Ovary (tissue), 7 donors: ENCODE measurements at regions not wholly inside any gene's neighbourhood (a gene's known extent, or its start where the extent isn't known, plus 50 kb on each side); places are given as distances from the start of the nearest gene placed in this dataset.
A peak's percentile ranks its signal among the peaks of the same experiment; 100 is the strongest.

Source experiments
- DNase-seq, 5 donors: peaks; one replicate each; pipeline ENCODE4 v3.0.0-alpha.2; 2019 to 2020
- H3K27ac ChIP-seq, 2 donors: fragments of 200-600 bp; one replicate each; pipeline versions ENCODE4 v1.5.1 to v1.8.0; 2019 to 2022
- H3K27me3 ChIP-seq: fragments of 200-600 bp; one replicate; pipeline ENCODE4 v1.8.0; 2022
- H3K36me3 ChIP-seq: fragments of 200-600 bp; sonication (generic); one replicate; pipeline ENCODE4 v1.5.1; 2019
- H3K4me1 ChIP-seq: one replicate; pipeline ENCODE4 v1.8.1; 2013; ENCODE audit warnings: mild to moderate bottlenecking, moderate library complexity; ENCODE audit not compliant: insufficient read depth
- H3K4me3 ChIP-seq: fragments of 200-600 bp; sonication (generic); one replicate; pipeline ENCODE4 v1.5.1; 2017
- H3K9me3 ChIP-seq, 2 donors: fragments of 200-600 bp in 1 of 2; sonication (generic) in 1 of 2; one replicate each; pipeline versions ENCODE4 v1.5.1 to v1.8.1; 2013 to 2019; ENCODE audit warnings: mild to moderate bottlenecking in 1 of 2, moderate library complexity in 1 of 2
- CTCF ChIP-seq, 3 donors: fragments of 450-650 bp in 2 of 3; fragments of 200-600 bp in 1 of 3; IDR thresholded peaks; one replicate each; pipeline versions ENCODE4 v1.5.1 to v1.8.0; 2016 to 2022; ENCODE audit warnings: antibody characterized with exemption in 3 of 3, mild to moderate bottlenecking in 1 of 3
- EP300 ChIP-seq: sonication (generic); formaldehyde crosslinking; IDR thresholded peaks from one replicate; pipeline ENCODE4 v1.6.1; 2017; ENCODE audit warnings: antibody characterized with exemption
- POLR2A ChIP-seq: fragments of 450-650 bp; IDR thresholded peaks from one replicate; pipeline ENCODE4 v1.6.1; 2017; ENCODE audit warnings: antibody characterized with exemption, mild to moderate bottlenecking, moderate library complexity
- WGBS, 3 donors: extraction: QIAGEN DNeasy Blood & Tissue Kit in 1 of 3; methylation state at CpG; one replicate each; pipeline versions ENCODE4 v1.1.5 to v1.1.7; 2013 to 2017; 5-methylcytosine and 5-hydroxymethylcytosine counted together
- intact Hi-C, 4 donors: fragments of 100-400 bp; cut with DNase I; formaldehyde crosslinking; loops; one replicate each; pipeline versions ENCODE4 v1.11.0 to v1.15.1; 2022 to 2023
- donor health status: DM: no; HTN: no; CAD: no; lungs with moderate emphysema.
- donor health status: DM: no; HTN: no; CAD: no.
- donor health status: Bipolar disorder and iron deficiency.
- donor health status: DM: no; HTN: no; CAD: no.
- donor health status: DM: yes; HTN: yes; CAD: no.

GRCh38 chr5:63233361-63233760, 654.7 kb downstream of the LRRC70 start:
- no peaks in the 10 kb centered on the region for H3K9me3 ChIP-seq
- no peaks in the 10 kb centered on the region for H3K27me3 ChIP-seq
- no peaks in the 10 kb centered on the region for H3K36me3 ChIP-seq
- 78 to 90% (median 84%) methylated on average over 1 of the region's 1 CpG for WGBS, 3 donors
- peak overlapping the region in 1 of 2 donors; percentile 39 for H3K27ac ChIP-seq
- intact Hi-C loops: no loop called here
- no peak overlapping the region for H3K4me3 ChIP-seq
- no peak for TF ChIP-seq POLR2A
- no peak for TF ChIP-seq CTCF (IDR thresholded peaks at IDR 0.05)
- no peak for TF ChIP-seq EP300
- no peak for DNase-seq
- H3K4me1 ChIP-seq: no peaks in the 10 kb centered on the region

- H3K27ac ChIP-seq: no peak overlapping the region
- no peaks in the 10 kb centered on the region for H3K36me3 ChIP-seq
- no peaks in the 10 kb centered on the region for H3K9me3 ChIP-seq
- H3K4me3 ChIP-seq: no peak overlapping the region
- H3K4me1 ChIP-seq: no peaks in the 10 kb centered on the region
- WGBS, 3 donors: 85 to 94% (median 91%) methylated on average over 2 of the region's 2 CpGs
- no peak for TF ChIP-seq CTCF (IDR thresholded peaks at IDR 0.05)
- no peak for TF ChIP-seq EP300
- no peak for TF ChIP-seq POLR2A
- DNase-seq: no peak
- intact Hi-C loops: no loop called here
- H3K27me3 ChIP-seq: no peaks in the 10 kb centered on the region
Measured at GRCh38 chr5:63230754-63231153, 652.1 kb downstream of the LRRC70 start.

- intact Hi-C loops: no loop called here
- H3K27me3 ChIP-seq: no peaks in the 10 kb centered on the region
- no peaks in the 10 kb centered on the region for H3K4me1 ChIP-seq
- no peak for DNase-seq
- H3K36me3 ChIP-seq: no peaks in the 10 kb centered on the region
- TF ChIP-seq POLR2A: no peak
- no peak for TF ChIP-seq EP300
- no peak for TF ChIP-seq CTCF (IDR thresholded peaks at IDR 0.05)
- no peak overlapping the region for H3K27ac ChIP-seq
- H3K9me3 ChIP-seq: no peaks in the 10 kb centered on the region
- H3K4me3 ChIP-seq: no peak overlapping the region
- WGBS, 3 donors: 83 to 85% (median 83%) methylated on average over 2 of the region's 2 CpGs
Measured at GRCh38 chr5:63228154-63228553, 649.5 kb downstream of the LRRC70 start.

- DNase-seq: no peak
- H3K9me3 ChIP-seq: no peaks in the 10 kb centered on the region
- WGBS, 3 donors: 70 to 82% (median 76%) methylated on average over 1 of the region's 1 CpG
- no peak overlapping the region for H3K4me3 ChIP-seq
- H3K27me3 ChIP-seq: no peaks in the 10 kb centered on the region
- H3K4me1 ChIP-seq: no peaks in the 10 kb centered on the region
- TF ChIP-seq POLR2A (no peak), EP300 (no peak), CTCF (IDR thresholded peaks at IDR 0.05) (no peak)
- intact Hi-C loops: no loop called here
- H3K36me3 ChIP-seq: no peaks in the 10 kb centered on the region
- H3K27ac ChIP-seq: no peak overlapping the region
Measured at GRCh38 chr5:63220244-63220643, 641.6 kb downstream of the LRRC70 start.

- H3K4me3 ChIP-seq: no peak overlapping the region
- intact Hi-C loops: no loop called here
- H3K36me3 ChIP-seq: no peaks in the 10 kb centered on the region
- no peaks in the 10 kb centered on the region for H3K27me3 ChIP-seq
- H3K4me1 ChIP-seq: no peaks in the 10 kb centered on the region
- TF ChIP-seq CTCF (IDR thresholded peaks at IDR 0.05) (no peak), POLR2A (no peak), EP300 (no peak)
- no peak for DNase-seq
- H3K9me3 ChIP-seq: no peaks in the 10 kb centered on the region
- 89 to 94% (median 91%) methylated on average over 4 of the region's 4 CpGs for WGBS, 3 donors
- no peak overlapping the region for H3K27ac ChIP-seq
Measured at GRCh38 chr5:63217422-63217821, 638.8 kb downstream of the LRRC70 start.
